ENCODE measurements at regions not wholly inside any gene's neighbourhood (a gene's known extent, or its start where the extent isn't known, plus 50 kb on each side); places are given as distances from the start of the nearest gene placed in this dataset.

DNA sequence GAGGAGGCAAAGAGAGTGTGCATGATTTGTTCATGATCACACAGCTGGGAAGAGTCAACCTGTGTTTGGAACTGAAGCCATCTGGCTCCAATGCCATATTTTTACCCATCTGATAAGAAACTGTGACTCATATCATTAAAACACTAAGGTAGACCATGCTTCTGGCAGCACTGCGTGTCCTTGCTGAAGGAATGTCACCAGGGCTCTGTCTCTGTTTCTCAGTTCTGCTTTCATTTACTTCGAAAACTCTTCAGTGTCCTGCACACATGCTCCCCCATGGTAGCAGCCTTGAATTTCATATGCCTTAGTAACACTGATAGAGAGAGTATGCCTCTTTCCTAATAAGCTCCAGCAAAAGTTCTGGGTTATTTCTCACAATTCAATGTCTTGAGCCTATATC is 830.4 kb downstream of the DCDC2C start:
- POLR2A ChIA-PET, result no interaction called here
- TF ChIP-seq, protein P1, sequence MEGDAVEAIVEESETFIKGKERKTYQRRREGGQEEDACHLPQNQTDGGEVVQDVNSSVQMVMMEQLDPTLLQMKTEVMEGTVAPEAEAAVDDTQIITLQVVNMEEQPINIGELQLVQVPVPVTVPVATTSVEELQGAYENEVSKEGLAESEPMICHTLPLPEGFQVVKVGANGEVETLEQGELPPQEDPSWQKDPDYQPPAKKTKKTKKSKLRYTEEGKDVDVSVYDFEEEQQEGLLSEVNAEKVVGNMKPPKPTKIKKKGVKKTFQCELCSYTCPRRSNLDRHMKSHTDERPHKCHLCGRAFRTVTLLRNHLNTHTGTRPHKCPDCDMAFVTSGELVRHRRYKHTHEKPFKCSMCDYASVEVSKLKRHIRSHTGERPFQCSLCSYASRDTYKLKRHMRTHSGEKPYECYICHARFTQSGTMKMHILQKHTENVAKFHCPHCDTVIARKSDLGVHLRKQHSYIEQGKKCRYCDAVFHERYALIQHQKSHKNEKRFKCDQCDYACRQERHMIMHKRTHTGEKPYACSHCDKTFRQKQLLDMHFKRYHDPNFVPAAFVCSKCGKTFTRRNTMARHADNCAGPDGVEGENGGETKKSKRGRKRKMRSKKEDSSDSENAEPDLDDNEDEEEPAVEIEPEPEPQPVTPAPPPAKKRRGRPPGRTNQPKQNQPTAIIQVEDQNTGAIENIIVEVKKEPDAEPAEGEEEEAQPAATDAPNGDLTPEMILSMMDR (IDR thresholded peaks at IDR 0.05; ENCODE audit: insufficient read depth, low read length, missing control alignments), result no peak
- no peak for DNase-seq (ENCODE audit: low read depth, low spot score)
- CTCF ChIA-PET, result no interaction called here
- no peak overlapping the region for H3K4me3 ChIP-seq (ENCODE audit: low read depth, low read length)

DNA sequence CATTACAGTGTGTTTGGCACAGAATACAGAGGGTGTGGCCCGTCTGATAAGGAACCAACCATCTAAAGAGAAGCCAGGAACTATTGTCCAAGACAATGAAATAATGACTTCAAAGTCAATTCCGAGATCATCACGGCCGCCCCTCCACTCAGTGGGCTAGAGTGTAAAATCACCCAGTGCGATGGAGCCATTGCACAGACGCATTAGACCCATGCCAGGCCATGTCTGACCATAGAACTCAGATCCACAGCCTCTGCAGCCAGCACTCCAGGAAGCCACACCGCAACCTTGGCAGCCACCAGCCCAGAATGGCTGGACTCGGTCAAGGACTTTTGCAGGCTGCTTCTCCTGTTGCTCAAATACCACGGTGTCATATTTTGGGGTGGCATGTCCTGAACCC is 835.7 kb downstream of the DCDC2C start:
- H3K4me3 ChIP-seq (ENCODE audit: low read depth, low read length), result no peak overlapping the region
- no peak for DNase-seq (ENCODE audit: low read depth, low spot score)
- TF ChIP-seq, protein P1 (IDR thresholded peaks at IDR 0.05; ENCODE audit: insufficient read depth, low read length, missing control alignments), result no peak
- POLR2A ChIA-PET, result no interaction called here
- CTCF ChIA-PET, result no interaction called here

DNA sequence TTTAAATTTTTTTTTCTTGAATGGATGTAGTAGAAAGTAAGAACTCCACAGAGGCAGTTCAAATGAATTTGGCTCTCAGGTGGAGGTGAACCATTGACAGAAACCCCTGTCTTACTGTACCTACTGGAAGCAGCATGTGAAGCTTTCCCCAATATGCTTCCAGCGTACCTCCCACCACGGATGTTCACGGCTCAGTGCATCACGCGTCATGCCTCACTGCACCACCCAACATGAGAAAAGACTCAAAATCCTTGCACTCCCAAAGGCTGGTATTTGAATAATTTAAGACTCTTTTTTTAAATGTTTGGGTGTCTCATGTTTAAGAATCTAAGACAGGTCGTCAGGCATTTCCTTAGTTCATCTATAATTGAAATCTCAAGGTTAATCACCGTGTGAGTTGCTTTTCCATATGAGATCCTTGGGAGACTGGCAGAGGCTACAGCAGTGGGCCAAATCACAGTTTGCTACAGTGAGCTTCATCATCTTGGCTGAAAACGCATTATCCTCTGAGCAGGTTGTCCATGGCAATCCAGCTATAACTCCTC is 846.4 kb downstream of the DCDC2C start:
- TF ChIP-seq, protein P1 (IDR thresholded peaks at IDR 0.05; ENCODE audit: insufficient read depth, low read length, missing control alignments), result no peak
- no peak for DNase-seq (ENCODE audit: low read depth, low spot score)
- no peak overlapping the region for H3K4me3 ChIP-seq (ENCODE audit: low read depth, low read length)
- ChIA-PET CTCF (no interaction called here), POLR2A (no interaction called here)

DNA sequence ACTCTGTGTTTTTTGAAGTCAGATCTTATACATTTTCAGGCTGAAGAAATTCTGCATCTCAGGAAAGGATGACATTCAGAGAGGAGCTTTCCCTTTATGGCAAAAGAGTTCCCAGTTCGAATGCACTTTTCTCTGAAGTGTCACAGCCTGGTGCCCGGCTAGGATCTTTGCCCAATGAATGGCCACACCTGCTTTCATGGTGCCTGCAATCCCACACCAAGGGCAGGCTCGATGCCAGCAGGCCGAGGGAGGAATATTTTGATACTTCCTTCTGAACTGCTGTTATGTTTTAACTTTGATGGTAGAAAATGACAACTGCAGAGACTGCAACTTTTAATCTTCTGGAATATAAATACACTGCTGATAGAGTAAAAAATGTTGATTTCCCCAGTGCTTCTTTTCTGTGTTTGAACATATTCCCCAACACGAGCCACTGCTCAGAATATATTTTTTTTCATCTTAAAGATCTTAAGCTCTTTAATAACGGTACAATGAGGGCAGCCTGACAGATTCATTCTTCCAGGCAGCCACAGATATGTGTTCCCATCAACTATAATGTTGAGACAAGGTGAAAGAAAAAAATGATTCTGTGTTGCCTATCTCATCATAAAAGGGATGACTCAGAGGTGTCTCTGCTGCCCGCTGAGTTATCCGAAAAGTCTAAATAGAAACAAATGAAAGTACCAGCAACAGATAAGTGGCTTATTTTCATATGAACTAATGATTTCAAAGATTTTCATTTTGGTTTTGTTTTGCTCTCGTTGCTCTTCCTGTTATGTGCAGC is 848.5 kb downstream of the DCDC2C start:
- DNase-seq (ENCODE audit: low read depth, low spot score), result no peak
- TF ChIP-seq, protein P1 (IDR thresholded peaks at IDR 0.05; ENCODE audit: insufficient read depth, low read length, missing control alignments), result no peak
- ChIA-PET CTCF (no interaction called here), POLR2A (no interaction called here)
- H3K4me3 ChIP-seq (ENCODE audit: low read depth, low read length), result no peak overlapping the region

DNA sequence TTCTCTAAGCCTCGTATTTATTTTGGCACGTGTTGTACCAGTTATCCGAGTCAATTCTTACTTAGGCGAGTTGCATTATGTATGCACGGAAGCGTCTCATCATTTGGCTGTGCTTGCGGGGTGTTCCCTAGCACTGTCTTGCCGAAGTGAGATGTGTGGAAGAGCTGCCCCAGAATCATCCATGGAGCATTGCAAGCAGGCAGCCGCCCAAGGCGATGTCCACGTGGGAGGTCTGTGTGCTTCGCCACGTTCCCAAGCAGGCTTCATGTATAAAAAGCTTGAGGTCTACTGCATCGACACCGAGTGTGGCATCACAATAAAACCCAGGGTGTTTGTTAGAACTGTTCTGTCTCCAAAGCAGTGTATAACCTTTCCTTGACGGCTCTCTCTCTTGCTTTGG is 849.9 kb downstream of the DCDC2C start:
- POLR2A ChIA-PET, result no interaction called here
- TF ChIP-seq, protein P1 (IDR thresholded peaks at IDR 0.05; ENCODE audit: insufficient read depth, low read length, missing control alignments), result no peak
- CTCF ChIA-PET, result no interaction called here
- DNase-seq (ENCODE audit: low read depth, low spot score), result no peak
- no peak overlapping the region for H3K4me3 ChIP-seq (ENCODE audit: low read depth, low read length)

DNA sequence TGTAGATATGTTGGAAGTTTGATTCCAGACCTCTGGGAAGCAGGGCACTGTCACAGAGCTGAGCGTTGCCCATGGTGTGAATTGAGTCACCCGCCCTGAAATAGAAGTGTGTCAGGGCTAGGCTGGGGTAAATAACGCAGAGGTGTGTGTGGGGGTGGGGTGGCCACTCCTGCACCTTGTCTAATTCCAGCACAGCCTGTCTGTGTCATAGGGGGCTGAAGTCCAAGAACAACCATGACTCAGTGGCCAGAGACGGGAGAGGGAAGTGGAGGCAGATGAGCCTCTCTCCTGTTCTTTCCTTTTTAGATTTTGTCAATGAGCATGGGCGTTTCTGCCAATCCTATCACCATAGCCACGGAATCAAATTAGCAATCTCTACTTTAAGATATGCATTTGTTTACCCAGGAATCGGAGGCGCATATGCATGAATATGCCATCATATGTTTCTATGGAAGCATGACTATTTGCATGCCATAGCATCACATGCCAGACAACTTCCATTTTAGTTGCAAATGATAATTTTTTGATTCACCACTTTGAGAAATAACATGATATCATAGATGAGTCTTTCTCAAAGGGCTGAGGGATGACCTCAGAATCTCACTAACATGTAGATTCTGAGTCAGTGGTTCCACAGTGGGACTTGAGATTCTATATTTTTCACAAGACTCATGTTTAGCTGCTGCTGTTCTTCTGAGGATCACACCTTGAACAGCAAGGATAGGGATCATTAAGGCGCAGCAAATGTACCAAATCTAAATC is 852.9 kb downstream of the DCDC2C start:
- ChIA-PET POLR2A (no interaction called here), CTCF (no interaction called here)
- no peak for DNase-seq (ENCODE audit: low read depth, low spot score)
- no peak overlapping the region for H3K4me3 ChIP-seq (ENCODE audit: low read depth, low read length)
- TF ChIP-seq, protein P1 (IDR thresholded peaks at IDR 0.05; ENCODE audit: insufficient read depth, low read length, missing control alignments), result no peak

Measured in AG04449 (cell line).